Small intestine (tissue), 7 donors: ENCODE measurements at regions not wholly inside any gene's neighbourhood (a gene's known extent, or its start where the extent isn't known, plus 50 kb on each side); places are given as distances from the start of the nearest gene placed in this dataset.

Experiments
- DNase-seq, 2 donors: peaks; one replicate each; pipeline versions ENCODE4 v3.0.0 to v3.0.0-alpha.2; 2013
- FAIRE-seq: peaks from 2 replicates; lab custom pipeline; 2012; peaks lifted over from hg19 to GRCh38; lab: Jason Lieb, UNC
- H3K27ac ChIP-seq, 3 donors: one replicate each; pipeline ENCODE4 v1.5.1; 2013; ENCODE audit warnings: low read length in 2 of 3, mild to moderate bottlenecking in 2 of 3, control low read depth in 1 of 3, inconsistent platforms in 1 of 3, low read depth in 1 of 3, moderate library complexity in 1 of 3
- H3K27me3 ChIP-seq, 3 donors: one replicate each; pipeline ENCODE4 v1.6.1; 2013; ENCODE audit warnings: low read length in 3 of 3, inconsistent platforms in 1 of 3; ENCODE audit not compliant: control insufficient read depth in 3 of 3, insufficient read depth in 3 of 3
- H3K36me3 ChIP-seq, 3 donors: one replicate each; pipeline ENCODE4 v1.6.1; 2013; ENCODE audit warnings: low read length in 3 of 3, inconsistent platforms in 1 of 3, low read depth in 1 of 3, mild to moderate bottlenecking in 1 of 3, moderate library complexity in 1 of 3; ENCODE audit not compliant: control insufficient read depth in 3 of 3, insufficient read depth in 2 of 3
- H3K4me1 ChIP-seq, 3 donors: one replicate each; pipeline ENCODE4 v1.6.1; 2013; ENCODE audit warnings: low read length in 2 of 3, inconsistent platforms in 1 of 3, low read depth in 1 of 3, mild to moderate bottlenecking in 1 of 3, moderate library complexity in 1 of 3; ENCODE audit not compliant: control insufficient read depth in 3 of 3, insufficient read depth in 2 of 3
- H3K4me3 ChIP-seq, 3 donors: one replicate each; pipeline ENCODE4 v1.5.1; 2013; ENCODE audit warnings: low read length in 3 of 3, control low read depth in 1 of 3, inconsistent platforms in 1 of 3, low read depth in 1 of 3, mild to moderate bottlenecking in 1 of 3, moderate library complexity in 1 of 3
- H3K9me3 ChIP-seq, 2 donors: one replicate each; pipeline ENCODE4 v1.6.1; 2013; ENCODE audit warnings: low read depth in 1 of 2, low read length in 1 of 2; ENCODE audit not compliant: control insufficient read depth in 2 of 2, insufficient read depth in 1 of 2
- WGBS, 3 donors: extraction: QIAGEN DNeasy Blood & Tissue Kit; methylation state at CpG; one replicate each; pipeline ENCODE4 v1.1.7; 2013; 5-methylcytosine and 5-hydroxymethylcytosine counted together
- donor health status: healthy with polysubstance abuse.
- donor health status: control.
- donor health status: control.
- donor health status: Bipolar disorder and iron deficiency.
- donor health status: healthy.

- Histone ChIP-seq H3K4me1 (no peaks in the 10 kb centered on the region), H3K9me3 (peaks cover 0 to 6% of the 10 kb centered on the region in 2 donors), H3K36me3 (no peaks in the 10 kb centered on the region), H3K27me3 (no peaks in the 10 kb centered on the region), H3K4me3 (no peak overlapping the region), H3K27ac (no peak overlapping the region)
- FAIRE-seq = no peak
- WGBS, 3 donors = 63 to 85% (median 81%) methylated on average over 2 of the region's 2 CpGs
- no peak for DNase-seq
These were observed 190.7 kb downstream of the CENPF start for GRCh38 chr1:214793708-214794107.

- H3K27ac ChIP-seq = no peak overlapping the region
- WGBS, 3 donors = 79 to 89% (median 79%) methylated on average over 1 of the region's 1 CpG
- DNase-seq = no peak
- no peaks in the 10 kb centered on the region for H3K4me1 ChIP-seq
- no peak overlapping the region for H3K4me3 ChIP-seq
- peaks cover 0 to 6% of the 10 kb centered on the region in 2 donors for H3K9me3 ChIP-seq
- no peaks in the 10 kb centered on the region for H3K36me3 ChIP-seq
- no peak for FAIRE-seq
- H3K27me3 ChIP-seq = peaks cover 0 to 2% (median 0%) of the 10 kb centered on the region in 3 donors
These were observed 198.2 kb downstream of the CENPF start for GRCh38 chr1:214801191-214801590.

- no peak overlapping the region for H3K4me3 ChIP-seq
- no peaks in the 10 kb centered on the region for H3K4me1 ChIP-seq
- H3K36me3 ChIP-seq = no peaks in the 10 kb centered on the region
- WGBS, 3 donors = 62 to 65% (median 64%) methylated on average over 3 of the region's 3 CpGs
- no peaks in the 10 kb centered on the region for H3K27me3 ChIP-seq
- FAIRE-seq = no peak
- DNase-seq = no peak
- H3K9me3 ChIP-seq = no peaks in the 10 kb centered on the region
- H3K27ac ChIP-seq = no peak overlapping the region
These were observed 206.0 kb downstream of the CENPF start for GRCh38 chr1:214808845-214809460.

- Histone ChIP-seq H3K27ac (no peak overlapping the region), H3K36me3 (no peaks in the 10 kb centered on the region), H3K4me1 (no peaks in the 10 kb centered on the region), H3K27me3 (no peaks in the 10 kb centered on the region), H3K9me3 (no peaks in the 10 kb centered on the region), H3K4me3 (no peak overlapping the region)
- WGBS, 3 donors = 65 to 87% (median 78%) methylated on average over 2 of the region's 2 CpGs
- DNase-seq = no peak
- no peak for FAIRE-seq
These were observed 213.6 kb downstream of the CENPF start for GRCh38 chr1:214816603-214817002.

GRCh38 chr1:214823311-214824117, 220.5 kb downstream of the CENPF start:
- H3K4me1 ChIP-seq = no peaks in the 10 kb centered on the region
- no peaks in the 10 kb centered on the region for H3K9me3 ChIP-seq
- no peak overlapping the region for H3K27ac ChIP-seq
- DNase-seq (no peak), FAIRE-seq (no peak)
- H3K4me3 ChIP-seq = no peak overlapping the region
- no peaks in the 10 kb centered on the region for H3K36me3 ChIP-seq
- 83 to 90% (median 85%) methylated on average over 21 of the region's 21 CpGs for WGBS, 3 donors
- no peaks in the 10 kb centered on the region for H3K27me3 ChIP-seq

GRCh38 chr1:214824763-214825162, 221.8 kb downstream of the CENPF start:
- WGBS, 3 donors = 31 to 68% (median 40%) methylated on average over 2 of the region's 2 CpGs
- DNase-seq (no peak), FAIRE-seq (no peak)
- H3K27me3 ChIP-seq = no peaks in the 10 kb centered on the region
- H3K4me3 ChIP-seq = no peak overlapping the region
- no peaks in the 10 kb centered on the region for H3K36me3 ChIP-seq
- no peak overlapping the region for H3K27ac ChIP-seq
- no peaks in the 10 kb centered on the region for H3K9me3 ChIP-seq
- H3K4me1 ChIP-seq = no peaks in the 10 kb centered on the region

GRCh38 chr1:214826619-214827018, 223.6 kb downstream of the CENPF start:
- H3K4me3 ChIP-seq = no peak overlapping the region
- no peaks in the 10 kb centered on the region for H3K36me3 ChIP-seq
- no peak overlapping the region for H3K27ac ChIP-seq
- no peaks in the 10 kb centered on the region for H3K4me1 ChIP-seq
- 68 to 77% (median 70%) methylated on average over 4 of the region's 4 CpGs for WGBS, 3 donors
- no peak for DNase-seq
- no peaks in the 10 kb centered on the region for H3K27me3 ChIP-seq
- H3K9me3 ChIP-seq = no peaks in the 10 kb centered on the region
- FAIRE-seq = no peak

- H3K4me3 ChIP-seq = no peak overlapping the region
- no peaks in the 10 kb centered on the region for H3K36me3 ChIP-seq
- FAIRE-seq (no peak), DNase-seq (no peak)
- no peak overlapping the region for H3K27ac ChIP-seq
- H3K9me3 ChIP-seq = no peaks in the 10 kb centered on the region
- no peaks in the 10 kb centered on the region for H3K4me1 ChIP-seq
- no peaks in the 10 kb centered on the region for H3K27me3 ChIP-seq
These were observed 224.9 kb downstream of the CENPF start for GRCh38 chr1:214827883-214828282.
